B cell (primary cell): ENCODE measurements at regions not wholly inside any gene's neighbourhood (a gene's known extent, or its start where the extent isn't known, plus 50 kb on each side); places are given as distances from the start of the nearest gene placed in this dataset.

Source experiments
- ATAC-seq: fragments of 200-7000 bp; cut with Tn5 transposase; one replicate; pipeline ENCODE4 v1.10.0; 2021; ENCODE audit warnings: low read depth, mild to moderate bottlenecking, moderate number of reproducible peaks, moderate library complexity
- CTCF ChIA-PET: fragments of 350-600 bp; sonication (Branson Sonifier 250); formaldehyde crosslinking; loops from one replicate; lab custom pipeline; 2021; ENCODE audit warnings: antibody characterized with exemption, inconsistent platforms; lab: Charles Lee
- POLR2A ChIA-PET: fragments of 350-600 bp; sonication (Branson Sonifier 250); formaldehyde crosslinking; loops from one replicate; lab custom pipeline; 2021; ENCODE audit warnings: antibody characterized with exemption; lab: Charles Lee
- DNase-seq: peaks from one replicate; pipeline ENCODE4 v3.0.0; 2013
- H2AFZ ChIP-seq: 2 replicates; pipeline ENCODE4 v1.6.1; 2012; ENCODE audit warnings: mild to moderate bottlenecking, low read depth, low read length; ENCODE audit not compliant: insufficient read depth, poor library complexity, severe bottlenecking
- H3K27ac ChIP-seq, 2 donors: 1 replicate in 1 of 2; 2 replicates in 1 of 2; pipeline ENCODE4 v1.5.1; 2012 to 2013; ENCODE audit warnings: low read length in 2 of 2, mild to moderate bottlenecking in 2 of 2, moderate library complexity in 1 of 2
- H3K27me3 ChIP-seq, 4 experiments: fragments of 200-600 bp in 1 of 4; sonication (generic) in 1 of 4; replicated peaks in 1 of 4; 1 replicate in 2 of 4; 2 replicates in 2 of 4; pipeline versions ENCODE4 v1.6.1 to v1.7.0; 2013 to 2016; ENCODE audit warnings: low read length in 3 of 4, mild to moderate bottlenecking in 2 of 4, mixed read lengths in 1 of 4, moderate library complexity in 1 of 4; ENCODE audit not compliant: insufficient read depth in 4 of 4, control insufficient read depth in 3 of 4; ENCODE audit errors: control extremely low read depth in 1 of 4
- H3K36me3 ChIP-seq, 2 experiments: replicated peaks in 1 of 2; 1 replicate in 1 of 2; 2 replicates in 1 of 2; pipeline versions ENCODE4 v1.6.1 to v1.7.1; 2013; ENCODE audit warnings: low read length in 1 of 2; ENCODE audit not compliant: insufficient read depth in 2 of 2, control insufficient read depth in 1 of 2; ENCODE audit errors: control extremely low read depth in 1 of 2, extremely low read depth in 1 of 2
- H3K4me1 ChIP-seq, 2 donors: fragments of 200-600 bp in 1 of 2; sonication (generic) in 1 of 2; 1 replicate in 1 of 2; 2 replicates in 1 of 2; pipeline versions ENCODE4 v1.5.1 to v1.6.1; 2013 to 2017; ENCODE audit warnings: low read length in 2 of 2; ENCODE audit not compliant: control insufficient read depth in 2 of 2, insufficient read depth in 2 of 2
- H3K4me2 ChIP-seq: replicated peaks from 2 replicates; pipeline ENCODE3; 2012; ENCODE audit warnings: mild to moderate bottlenecking, low read depth, low read length; ENCODE audit not compliant: poor library complexity, severe bottlenecking
- H3K4me3 ChIP-seq, 5 experiments: fragments of 200-600 bp in 1 of 5; sonication (generic) in 1 of 5; 1 replicate in 3 of 5; 2 replicates in 2 of 5; pipeline versions ENCODE4 v1.5.1 to v1.7.0; 2011 to 2016; ENCODE audit warnings: low read length in 4 of 5, mild to moderate bottlenecking in 4 of 5, low read depth in 2 of 5, control low read depth in 1 of 5, moderate library complexity in 1 of 5; ENCODE audit not compliant: insufficient read depth in 1 of 5; ENCODE audit errors: control extremely low read depth in 1 of 5, extremely low read depth in 1 of 5
- H3K79me2 ChIP-seq: fragments of 200-600 bp; sonication (generic); one replicate; pipeline ENCODE4 v1.6.0; 2016; ENCODE audit warnings: low read length; ENCODE audit not compliant: control insufficient read depth, insufficient read depth
- H3K9ac ChIP-seq: fragments of 200-600 bp; sonication (generic); 2 replicates; pipeline ENCODE4 v1.6.1; 2017; ENCODE audit warnings: mild to moderate bottlenecking, low read length, moderate library complexity
- H3K9me3 ChIP-seq, 3 donors: one replicate each; pipeline versions ENCODE4 v1.6.1 to v1.7.1; 2013; ENCODE audit warnings: low read length in 2 of 3; ENCODE audit not compliant: control insufficient read depth in 2 of 3, insufficient read depth in 1 of 3; ENCODE audit errors: control extremely low read depth in 1 of 3
- H4K20me1 ChIP-seq: 2 replicates; pipeline ENCODE4 v1.6.0; 2012; ENCODE audit warnings: mild to moderate bottlenecking, low read length; ENCODE audit not compliant: insufficient read depth, control insufficient read depth, poor library complexity, severe bottlenecking
- H3K27ac Mint-ChIP-seq: one replicate; pipeline ENCODE4 v1.8.0; 2021; ENCODE audit warnings: mixed read lengths
- H3K27me3 Mint-ChIP-seq: one replicate; pipeline ENCODE4 v1.8.0; 2021; ENCODE audit warnings: mixed read lengths
- H3K4me1 Mint-ChIP-seq: one replicate; pipeline ENCODE4 v1.8.0; 2021; ENCODE audit warnings: mixed read lengths
- H3K4me3 Mint-ChIP-seq: one replicate; pipeline ENCODE4 v1.8.0; 2021; ENCODE audit warnings: mixed read lengths
- H3K9me3 Mint-ChIP-seq: one replicate; pipeline ENCODE4 v1.8.0; 2022; ENCODE audit warnings: mixed read lengths; ENCODE audit not compliant: insufficient read depth
- EZH2 ChIP-seq: IDR thresholded peaks from 2 replicates; pipeline ENCODE4 v1.6.1; 2012; ENCODE audit warnings: borderline replicate concordance, low read depth, mild to moderate bottlenecking, moderate library complexity, low read length; ENCODE audit not compliant: insufficient read depth, poor library complexity, severe bottlenecking
- WGBS: methylation state at CpG from one replicate; pipeline ENCODE4 v1.1.5; 2013; ENCODE audit warnings: missing lambda C conversion rate; ENCODE audit not compliant: insufficient coverage; 5-methylcytosine and 5-hydroxymethylcytosine counted together
- intact Hi-C: fragments of 100-400 bp; cut with micrococcal nuclease; formaldehyde crosslinking; loops from one replicate; pipeline ENCODE4 v1.10.0; 2022
- TF ChIP-seq, protein P1 (sequence below): fragments of 200-600 bp; IDR thresholded peaks from one replicate; pipeline ENCODE4 v1.8.0; 2022; ENCODE audit warnings: antibody characterized with exemption, mild to moderate bottlenecking

DNA sequence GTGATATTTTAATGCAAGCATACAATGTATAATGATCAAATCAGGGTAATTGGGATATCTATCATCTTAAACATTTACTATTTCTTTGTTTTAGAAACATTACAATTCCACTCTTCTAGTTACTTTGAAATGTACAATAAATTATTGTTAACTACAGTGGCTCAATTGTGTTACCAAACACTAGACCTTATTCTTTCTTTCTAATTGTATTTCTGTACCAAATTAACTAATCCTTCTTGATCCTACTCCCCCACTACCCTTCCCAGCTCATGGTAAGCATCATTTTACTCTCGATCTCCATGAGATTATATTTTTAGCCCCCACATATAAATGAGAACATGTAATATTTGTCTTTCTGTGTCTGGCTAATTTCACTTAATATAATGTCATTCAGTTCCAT is 95.0 kb upstream of the MROH9 start:
- Histone ChIP-seq H3K4me3 (no peak overlapping the region), H3K9ac (no peak overlapping the region), H3K9me3 (peaks cover 0 to 1% (median 0%) of the 10 kb centered on the region in 3 donors), H2AFZ (no peak overlapping the region), H3K36me3 (no peaks in the 10 kb centered on the region), H3K27ac (no peak overlapping the region), H3K4me1 (no peaks in the 10 kb centered on the region), H3K27me3 (no peaks in the 10 kb centered on the region), H3K4me2 (no peak overlapping the region), H4K20me1 (no peaks in the 10 kb centered on the region), H3K79me2 (no peaks in the 10 kb centered on the region)
- H3K27me3 Mint-ChIP-seq: no peaks in the 10 kb centered on the region
- no peak overlapping the region for H3K4me3 Mint-ChIP-seq
- ATAC-seq (no peak), DNase-seq (no peak)
- no peak overlapping the region for H3K27ac Mint-ChIP-seq
- TF ChIP-seq, protein P1, sequence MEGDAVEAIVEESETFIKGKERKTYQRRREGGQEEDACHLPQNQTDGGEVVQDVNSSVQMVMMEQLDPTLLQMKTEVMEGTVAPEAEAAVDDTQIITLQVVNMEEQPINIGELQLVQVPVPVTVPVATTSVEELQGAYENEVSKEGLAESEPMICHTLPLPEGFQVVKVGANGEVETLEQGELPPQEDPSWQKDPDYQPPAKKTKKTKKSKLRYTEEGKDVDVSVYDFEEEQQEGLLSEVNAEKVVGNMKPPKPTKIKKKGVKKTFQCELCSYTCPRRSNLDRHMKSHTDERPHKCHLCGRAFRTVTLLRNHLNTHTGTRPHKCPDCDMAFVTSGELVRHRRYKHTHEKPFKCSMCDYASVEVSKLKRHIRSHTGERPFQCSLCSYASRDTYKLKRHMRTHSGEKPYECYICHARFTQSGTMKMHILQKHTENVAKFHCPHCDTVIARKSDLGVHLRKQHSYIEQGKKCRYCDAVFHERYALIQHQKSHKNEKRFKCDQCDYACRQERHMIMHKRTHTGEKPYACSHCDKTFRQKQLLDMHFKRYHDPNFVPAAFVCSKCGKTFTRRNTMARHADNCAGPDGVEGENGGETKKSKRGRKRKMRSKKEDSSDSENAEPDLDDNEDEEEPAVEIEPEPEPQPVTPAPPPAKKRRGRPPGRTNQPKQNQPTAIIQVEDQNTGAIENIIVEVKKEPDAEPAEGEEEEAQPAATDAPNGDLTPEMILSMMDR: no peak
- no peak for TF ChIP-seq EZH2
- no peaks in the 10 kb centered on the region for H3K4me1 Mint-ChIP-seq
- ChIA-PET CTCF (no interaction called here), POLR2A (no interaction called here)
- H3K9me3 Mint-ChIP-seq: no peaks in the 10 kb centered on the region
- no CpG with 5 or more reads among the region's 1 CpG for WGBS
- intact Hi-C loops: no loop called here

DNA sequence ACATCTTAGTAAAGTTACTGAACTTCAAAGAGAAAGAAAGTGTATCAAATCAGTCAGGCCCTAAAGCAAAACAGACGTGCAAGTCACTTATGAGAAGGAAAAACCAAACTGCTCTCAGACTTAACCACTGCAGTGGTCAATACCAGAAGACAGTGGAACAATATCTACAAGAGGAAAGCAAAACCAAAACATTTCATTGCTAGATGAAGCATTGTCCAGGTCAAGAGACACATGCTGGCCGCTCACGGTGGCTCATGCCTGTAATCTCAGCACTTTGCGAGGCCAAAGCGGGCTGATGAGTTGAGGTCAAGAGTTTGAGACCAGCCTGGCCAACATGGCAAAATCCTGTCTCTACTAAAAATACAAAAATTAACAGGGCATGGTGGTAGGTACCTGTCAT is 82.0 kb upstream of the MROH9 start:
- CTCF ChIA-PET: no interaction called here
- no peak for ATAC-seq
- WGBS: 83% methylated on average over 2 of the region's 5 CpGs

More for the DNA sequence above, 82.0 kb upstream of the MROH9 start:
- Histone ChIP-seq H3K4me2 (no peak overlapping the region), H3K4me1 (no peaks in the 10 kb centered on the region), H2AFZ (no peak overlapping the region), H4K20me1 (no peaks in the 10 kb centered on the region), H3K79me2 (no peaks in the 10 kb centered on the region), H3K36me3 (no peaks in the 10 kb centered on the region), H3K4me3 (no peak overlapping the region), H3K9ac (no peak overlapping the region), H3K9me3 (no peaks in the 10 kb centered on the region), H3K27me3 (no peaks in the 10 kb centered on the region), H3K27ac (no peak overlapping the region)
- no peak overlapping the region for H3K4me3 Mint-ChIP-seq
- H3K9me3 Mint-ChIP-seq: no peaks in the 10 kb centered on the region
- TF ChIP-seq EZH2: no peak
- TF ChIP-seq, protein P1: no peak
- POLR2A ChIA-PET: no interaction called here
- no peaks in the 10 kb centered on the region for H3K27me3 Mint-ChIP-seq
- no peak for DNase-seq
- no peak overlapping the region for H3K27ac Mint-ChIP-seq
- no peaks in the 10 kb centered on the region for H3K4me1 Mint-ChIP-seq
- intact Hi-C loops: no loop called here
